H1 (cell line): ENCODE measurements at regions not wholly inside any gene's neighbourhood (a gene's known extent, or its start where the extent isn't known, plus 50 kb on each side); places are given as distances from the start of the nearest gene placed in this dataset.

Experiments used
- CTCF ChIA-PET: fragments of 300-600 bp; sonication (Branson Sonifier 250); formaldehyde crosslinking; loops from one replicate; lab custom pipeline; 2021; ENCODE audit not compliant: partially characterized antibody; lab: Charles Lee
- POLR2A ChIA-PET: fragments of 300-600 bp; sonication (Branson Sonifier 250); formaldehyde crosslinking; loops from one replicate; lab custom pipeline; 2021; ENCODE audit warnings: inconsistent platforms; ENCODE audit not compliant: partially characterized antibody; lab: Charles Lee
- DNase-seq, 2 experiments: peaks; one replicate each; pipeline versions ENCODE4 v3.0.0 to v3.0.0-alpha.2; 2010 to 2022; ENCODE audit warnings: low spot score in 2 of 2, low read depth in 1 of 2, mixed read lengths in 1 of 2
- FAIRE-seq: peaks from 2 replicates; lab custom pipeline; 2011; peaks lifted over from hg19 to GRCh38; lab: Jason Lieb, UNC
- H2AFZ ChIP-seq: 2 replicates; pipeline ENCODE4 v1.8.1; 2012; ENCODE audit warnings: low read length, inconsistent platforms
- H2AK5ac ChIP-seq: 2 replicates; pipeline ENCODE4 v1.6.1; 2013; ENCODE audit warnings: low read depth, low read length
- H2BK120ac ChIP-seq: replicated peaks from 2 replicates; pipeline ENCODE3; 2013; ENCODE audit warnings: low read depth, low read length, inconsistent platforms
- H2BK12ac ChIP-seq: 2 replicates; pipeline ENCODE4 v1.6.1; 2013; ENCODE audit warnings: low read depth, low read length
- H2BK15ac ChIP-seq: 2 replicates; pipeline ENCODE4 v1.6.1; 2013; ENCODE audit warnings: low read length
- H2BK20ac ChIP-seq: 2 replicates; pipeline ENCODE4 v1.6.1; 2013; ENCODE audit warnings: low read length
- H2BK5ac ChIP-seq: 2 replicates; pipeline ENCODE4 v1.6.1; 2013; ENCODE audit warnings: low read depth, low read length
- H3K14ac ChIP-seq: 2 replicates; pipeline ENCODE4 v1.6.1; 2013; ENCODE audit warnings: inconsistent platforms; ENCODE audit not compliant: insufficient read length
- H3K18ac ChIP-seq: 2 replicates; pipeline ENCODE4 v1.6.1; 2013; ENCODE audit warnings: low read length; ENCODE audit errors: extremely low read depth
- H3K23ac ChIP-seq: 2 replicates; pipeline ENCODE4 v1.6.1; 2013; ENCODE audit warnings: inconsistent platforms; ENCODE audit not compliant: insufficient read length
- H3K23me2 ChIP-seq: 2 replicates; pipeline ENCODE4 v1.6.1; 2013; ENCODE audit warnings: low read depth, low read length
- H3K27ac ChIP-seq: 2 replicates; pipeline ENCODE4 v1.6.1; 2011; ENCODE audit warnings: low read depth, low read length, inconsistent platforms
- H3K27me3 ChIP-seq, 4 experiments: replicated peaks in 1 of 4; 1 replicate in 1 of 4; 2 replicates in 3 of 4; pipeline versions ENCODE4 v1.6.1 to v1.8.1; 2011 to 2013; ENCODE audit warnings: low read length in 3 of 4, mild to moderate bottlenecking in 3 of 4, inconsistent platforms in 2 of 4, mixed read lengths in 2 of 4, moderate library complexity in 1 of 4; ENCODE audit not compliant: control insufficient read depth in 3 of 4, insufficient read depth in 3 of 4; ENCODE audit errors: extremely low read depth in 1 of 4
- H3K36me3 ChIP-seq, 4 experiments: 2 replicates each; pipeline versions ENCODE4 v1.6.1 to v1.8.1; 2011 to 2013; ENCODE audit warnings: mild to moderate bottlenecking in 4 of 4, low read length in 3 of 4, moderate library complexity in 2 of 4, control low read depth in 1 of 4, inconsistent platforms in 1 of 4; ENCODE audit not compliant: insufficient read depth in 4 of 4, control insufficient read depth in 2 of 4
- H3K4ac ChIP-seq: replicated peaks from 2 replicates; pipeline ENCODE3; 2013; ENCODE audit warnings: low read length, low read depth, mixed read lengths, inconsistent platforms; ENCODE audit not compliant: insufficient read length
- H3K4me1 ChIP-seq, 4 experiments: replicated peaks in 1 of 4; 1 replicate in 1 of 4; 2 replicates in 3 of 4; pipeline versions ENCODE4 v1.6.1 to v1.8.1; 2011 to 2013; ENCODE audit warnings: low read length in 3 of 4, inconsistent platforms in 2 of 4, mixed read lengths in 1 of 4; ENCODE audit not compliant: insufficient read depth in 4 of 4, control insufficient read depth in 3 of 4
- H3K4me2 ChIP-seq, 2 experiments: 2 replicates each; pipeline versions ENCODE4 v1.6.1 to v1.8.1; 2011 to 2013; ENCODE audit warnings: low read depth in 2 of 2, low read length in 2 of 2, control low read depth in 1 of 2, inconsistent platforms in 1 of 2, mild to moderate bottlenecking in 1 of 2; ENCODE audit not compliant: insufficient read depth in 1 of 2
- H3K4me3 ChIP-seq, 4 experiments: fragments of 200-600, 300-600 bp in 1 of 4; sonication (generic), shearing (Covaris generic), sonication (Bioruptor Twin) in 1 of 4; 2 replicates each; pipeline versions ENCODE4 v1.5.1 to v1.8.1; 2011 to 2016; ENCODE audit warnings: low read length in 4 of 4, low read depth in 3 of 4, control low read depth in 2 of 4, inconsistent platforms in 2 of 4, mild to moderate bottlenecking in 2 of 4, mixed read lengths in 1 of 4, moderate library complexity in 1 of 4; ENCODE audit not compliant: insufficient read depth in 2 of 4; ENCODE audit errors: extremely low read depth in 1 of 4
- H3K56ac ChIP-seq: replicated peaks from 2 replicates; pipeline ENCODE3; 2013; ENCODE audit warnings: low read depth, mild to moderate bottlenecking, mixed read lengths, low read length, inconsistent platforms; ENCODE audit not compliant: insufficient read length
- H3K79me1 ChIP-seq: 2 replicates; pipeline ENCODE4 v1.6.1; 2013; ENCODE audit warnings: low read depth, low read length, control low read depth
- H3K79me2 ChIP-seq, 2 experiments: 2 replicates each; pipeline versions ENCODE4 v1.6.1 to v1.8.1; 2012 to 2013; ENCODE audit warnings: low read length in 2 of 2, mild to moderate bottlenecking in 2 of 2, inconsistent platforms in 1 of 2; ENCODE audit not compliant: insufficient read depth in 2 of 2, control insufficient read depth in 1 of 2
- H3K9ac ChIP-seq, 4 experiments: replicated peaks in 1 of 4; 1 replicate in 1 of 4; 2 replicates in 3 of 4; pipeline versions ENCODE4 v1.6.1 to v1.8.1; 2011 to 2013; ENCODE audit warnings: low read depth in 3 of 4, low read length in 3 of 4, control low read depth in 2 of 4, mild to moderate bottlenecking in 2 of 4, moderate library complexity in 2 of 4, inconsistent platforms in 1 of 4; ENCODE audit errors: extremely low read depth in 1 of 4
- H3K9me3 ChIP-seq, 2 experiments: 2 replicates each; pipeline versions ENCODE4 v1.6.1 to v1.8.1; 2012 to 2013; ENCODE audit warnings: mild to moderate bottlenecking in 2 of 2, moderate library complexity in 2 of 2, control low read depth in 1 of 2, inconsistent platforms in 1 of 2, low read depth in 1 of 2, low read length in 1 of 2, mixed read lengths in 1 of 2; ENCODE audit not compliant: insufficient read depth in 2 of 2
- H4K20me1 ChIP-seq, 2 experiments: replicated peaks in 1 of 2; 2 replicates each; pipeline versions ENCODE3 to v1.8.1; 2011 to 2013; ENCODE audit warnings: inconsistent platforms in 2 of 2, low read length in 2 of 2, mild to moderate bottlenecking in 1 of 2; ENCODE audit not compliant: insufficient read depth in 2 of 2, control insufficient read depth in 1 of 2
- H4K5ac ChIP-seq: 2 replicates; pipeline ENCODE4 v1.6.1; 2013; ENCODE audit warnings: low read length, low read depth, mixed read lengths, inconsistent platforms; ENCODE audit not compliant: insufficient read length
- H4K8ac ChIP-seq: 2 replicates; pipeline ENCODE4 v1.8.0; 2013; ENCODE audit warnings: mild to moderate bottlenecking, moderate library complexity, low read length, inconsistent platforms; ENCODE audit not compliant: insufficient read depth; ENCODE audit errors: extremely low read depth
- H4K91ac ChIP-seq: replicated peaks from 2 replicates; pipeline ENCODE3; 2013; ENCODE audit warnings: low read length, mixed read lengths, inconsistent platforms; ENCODE audit not compliant: insufficient read length
- BCL11A ChIP-seq, 2 experiments: IDR thresholded peaks; one replicate each; pipeline ENCODE4 v1.6.1; 2011; ENCODE audit warnings: low read depth in 2 of 2, low read length in 2 of 2, mild to moderate bottlenecking in 2 of 2
- CBX5 ChIP-seq: fragments of 300-800, 300-1000 bp; sonication (generic); IDR thresholded peaks from 2 replicates; pipeline ENCODE4 v1.7.1; 2016; ENCODE audit warnings: antibody characterized with exemption, low read length, low read depth
- HDAC2 ChIP-seq, 2 experiments: fragments of 300-600 bp in 1 of 2; sonication (generic) in 1 of 2; IDR thresholded peaks; 2 replicates each; pipeline ENCODE4 v1.6.1; 2011 to 2012; ENCODE audit warnings: low read depth in 2 of 2, low read length in 2 of 2, mild to moderate bottlenecking in 2 of 2, moderate library complexity in 2 of 2, borderline replicate concordance in 1 of 2, inconsistent platforms in 1 of 2
- MAFK ChIP-seq: IDR thresholded peaks from 2 replicates; pipeline ENCODE4 v1.6.1; 2012; ENCODE audit warnings: low read depth, mild to moderate bottlenecking, improper control_type of control experiment, low read length
- NANOG ChIP-seq: IDR thresholded peaks from 2 replicates; pipeline ENCODE4 v1.6.1; 2011; ENCODE audit warnings: low read length, low read depth, mild to moderate bottlenecking, inconsistent platforms; ENCODE audit not compliant: insufficient read depth, poor library complexity, severe bottlenecking
- POLR2AphosphoS5 ChIP-seq: IDR thresholded peaks from 2 replicates; pipeline ENCODE4 v1.6.1; 2011; ENCODE audit warnings: low read depth, low read length
- RAD21 ChIP-seq, 2 experiments: IDR thresholded peaks in 1 of 2; conservative IDR thresholded peaks in 1 of 2; 2 replicates each; pipeline ENCODE4 v1.6.1; 2011; ENCODE audit warnings: low read depth in 2 of 2, low read length in 2 of 2, improper control_type of control experiment in 1 of 2, inconsistent platforms in 1 of 2, mild to moderate bottlenecking in 1 of 2, moderate library complexity in 1 of 2
- RNF2 ChIP-seq: fragments of 200-900, 300-1000 bp; sonication (generic); IDR thresholded peaks from 2 replicates; pipeline ENCODE4 v1.7.1; 2016; ENCODE audit warnings: borderline replicate concordance, low read depth, mild to moderate bottlenecking, antibody characterized with exemption, low read length; ENCODE audit not compliant: poor library complexity, severe bottlenecking; ENCODE audit errors: missing control alignments
- SIX5 ChIP-seq: IDR thresholded peaks from 2 replicates; pipeline ENCODE4 v1.6.1; 2011; ENCODE audit warnings: mild to moderate bottlenecking, low read depth, low read length
- SP2 ChIP-seq: IDR thresholded peaks from 2 replicates; pipeline ENCODE4 v1.6.1; 2012; ENCODE audit warnings: mild to moderate bottlenecking, low read length, inconsistent platforms
- TBP ChIP-seq: IDR thresholded peaks from 2 replicates; pipeline ENCODE4 v1.6.1; 2011; ENCODE audit warnings: low read depth, low read length, improper control_type of control experiment
- TCF12 ChIP-seq: IDR thresholded peaks from 2 replicates; pipeline ENCODE4 v1.6.1; 2011; ENCODE audit warnings: low read depth, mild to moderate bottlenecking, low read length
- TEAD4 ChIP-seq: IDR thresholded peaks from 2 replicates; pipeline ENCODE4 v1.6.1; 2012; ENCODE audit warnings: low read depth, low read length, inconsistent platforms, mixed read lengths
- YY1 ChIP-seq: IDR thresholded peaks from 2 replicates; pipeline ENCODE4 v1.6.1; 2011; ENCODE audit warnings: low read depth, mild to moderate bottlenecking, low read length

DNA sequence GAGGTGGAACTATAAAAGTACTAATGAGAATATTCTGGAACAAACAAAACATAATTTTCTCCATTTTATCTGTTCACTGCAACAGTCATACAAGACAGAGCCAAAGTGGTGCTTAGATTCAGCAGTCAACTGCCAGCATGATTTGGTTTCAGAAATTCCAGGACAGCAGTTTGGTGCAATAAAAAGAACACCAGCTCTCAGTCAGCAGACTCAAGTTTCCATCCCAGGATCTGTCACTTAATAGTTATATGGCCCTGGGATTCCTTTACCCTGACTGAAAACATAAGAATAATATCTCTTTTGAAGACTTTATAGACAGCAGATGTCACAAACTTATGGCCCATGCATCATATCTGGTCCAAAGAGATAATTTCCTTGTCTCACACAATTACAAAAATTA, 92.8 kb upstream of the RASEF start:
- H4K5ac ChIP-seq, result no peak overlapping the region
- no peak overlapping the region for H2BK20ac ChIP-seq
- no peak overlapping the region for H4K8ac ChIP-seq
- no peak overlapping the region for H2AFZ ChIP-seq
- H2BK15ac ChIP-seq, result no peak overlapping the region
- H3K4me1 ChIP-seq, result no peaks in the 10 kb centered on the region
- H3K23ac ChIP-seq, result no peak overlapping the region
- no peak overlapping the region for H3K4me3 ChIP-seq
- H3K79me1 ChIP-seq, result no peaks in the 10 kb centered on the region
- H2BK120ac ChIP-seq, result no peak overlapping the region
- H3K4ac ChIP-seq, result no peak overlapping the region
- H3K23me2 ChIP-seq, result no peaks in the 10 kb centered on the region
- DNase-seq (no peak), FAIRE-seq (no peak)
- H2BK5ac ChIP-seq, result no peak overlapping the region
- H3K27me3 ChIP-seq, result no peaks in the 10 kb centered on the region
- H3K36me3 ChIP-seq, result no peaks in the 10 kb centered on the region
- POLR2A ChIA-PET, result no interaction called here
- no peak overlapping the region for H3K14ac ChIP-seq
- H3K27ac ChIP-seq, result no peak overlapping the region
- no peak overlapping the region for H3K9ac ChIP-seq
- no peak overlapping the region for H3K18ac ChIP-seq
- H2AK5ac ChIP-seq, result no peak overlapping the region
- H3K9me3 ChIP-seq, result peaks cover 1 to 2% of the 10 kb centered on the region in 2 experiments; a peak in 1 of 4 replicates
- CTCF ChIA-PET, result no interaction called here
- no peaks in the 10 kb centered on the region for H3K79me2 ChIP-seq
- H4K20me1 ChIP-seq, result no peaks in the 10 kb centered on the region
- H4K91ac ChIP-seq, result no peak overlapping the region
- H3K4me2 ChIP-seq, result no peak overlapping the region
- no peak overlapping the region for H2BK12ac ChIP-seq
- no peak overlapping the region for H3K56ac ChIP-seq
- TF ChIP-seq MAFK (no peak), HDAC2 (IDR thresholded peaks at IDR 0.05; ENCODE audit: borderline replicate concordance in 1 of 2, low read depth in 2 of 2, low read length in 2 of 2) (no peak), RAD21 (IDR thresholded peaks at IDR 0.05 in 1 of 2, conservative IDR thresholded peaks at IDR 0.05 in 1 of 2; ENCODE audit: low read depth in 2 of 2, low read length in 2 of 2) (no peak), SIX5 (no peak), POLR2AphosphoS5 (no peak), RNF2 (no peak), SP2 (no peak), NANOG (no peak), CBX5 (no peak), YY1 (no peak), TCF12 (no peak), TBP (no peak), TEAD4 (no peak), BCL11A (IDR thresholded peaks at IDR 0.05; ENCODE audit: low read depth in 2 of 2, low read length in 2 of 2) (no peak)
